NCI-H2227 (cell line): ENCODE measurements at regions not wholly inside any gene's neighbourhood (a gene's known extent, or its start where the extent isn't known, plus 50 kb on each side); places are given as distances from the start of the nearest gene placed in this dataset.

ENCODE experiments used
- DNase-seq: peaks from one replicate; lab custom pipeline; 2025; ENCODE audit not compliant: unreplicated experiment; lab: John Stamatoyannopoulos, UW

DNA sequence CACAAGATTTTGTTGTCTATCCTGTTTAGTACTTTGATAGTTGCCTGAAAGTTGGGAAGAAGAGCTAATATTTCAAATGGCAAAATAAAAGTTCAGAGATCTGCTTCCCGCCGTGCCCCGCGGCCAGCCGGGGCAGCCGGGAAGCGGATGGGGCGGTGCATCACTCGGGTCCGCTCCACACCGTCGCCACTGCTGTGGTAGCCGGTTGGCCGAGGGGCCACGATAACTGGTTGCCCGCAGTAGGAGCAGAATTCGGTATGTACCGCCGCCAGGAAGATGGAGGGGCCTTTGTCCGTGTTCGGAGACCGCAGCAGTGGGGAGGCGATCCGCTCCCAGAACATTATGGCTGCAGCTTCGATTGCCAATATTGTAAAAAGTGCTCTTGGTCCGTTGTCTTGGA, 427.2 kb upstream of the PDE3A start:
- no peak for DNase-seq

DNA sequence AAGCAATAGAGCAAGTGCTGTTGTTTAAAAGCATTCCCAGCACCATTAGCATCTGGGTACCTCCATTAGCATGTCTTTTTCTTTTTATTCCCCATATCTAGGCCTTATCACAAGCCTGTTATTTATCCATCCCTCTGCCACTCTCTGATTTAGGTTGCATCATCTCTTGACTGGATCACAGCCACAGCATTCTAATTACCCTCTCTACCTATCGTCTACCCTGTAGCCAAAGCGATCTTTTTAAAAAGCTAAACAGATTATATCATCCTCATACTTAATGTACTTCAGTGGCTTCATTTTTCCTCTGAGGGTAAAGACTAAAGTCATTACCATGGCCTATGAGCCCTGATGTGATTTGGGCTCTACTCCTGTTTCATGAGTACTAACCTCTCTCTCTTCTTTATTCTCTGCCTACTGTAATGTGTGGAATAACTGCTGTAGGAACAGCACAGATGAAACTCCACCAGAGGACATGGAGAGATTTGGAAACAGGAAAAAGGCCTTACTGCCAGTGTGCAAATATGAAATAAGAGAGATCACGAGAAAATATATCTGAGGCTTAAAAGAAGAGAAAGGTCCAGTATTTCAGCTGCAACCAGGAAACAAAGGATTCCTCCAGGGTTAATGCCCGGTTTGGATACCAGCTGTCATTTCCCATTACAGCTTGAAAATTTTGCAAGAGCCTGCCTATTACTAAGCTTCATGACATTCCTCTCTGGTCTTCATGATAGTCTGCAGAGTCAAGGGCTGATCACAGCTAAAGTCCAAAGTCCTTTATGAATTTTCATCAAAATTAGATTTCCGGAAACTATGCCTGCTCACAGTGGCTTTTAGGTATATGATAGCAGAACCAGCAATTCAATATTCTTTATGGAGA, 422.5 kb upstream of the PDE3A start:
- DNase-seq = no peak

DNA sequence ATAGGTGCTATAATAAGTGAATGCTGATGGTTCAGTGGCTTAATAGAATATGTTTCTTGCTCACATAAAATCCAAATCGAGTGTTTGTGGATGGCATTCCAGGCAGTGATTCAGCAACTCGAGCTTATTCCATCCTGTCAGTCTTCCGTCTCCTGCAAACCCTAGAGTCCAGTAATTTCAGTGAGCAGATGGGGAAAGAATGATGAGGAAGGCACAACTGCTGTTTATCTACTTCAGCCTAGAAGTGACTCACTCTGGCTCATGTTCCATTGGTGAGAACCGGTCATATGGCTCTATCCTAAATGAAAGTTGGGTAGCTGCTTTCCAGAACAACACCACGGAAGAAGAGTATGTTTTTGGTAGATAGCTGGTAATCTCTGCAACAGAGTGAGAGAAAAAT, 421.8 kb upstream of the PDE3A start:
- DNase-seq = no peak

DNA sequence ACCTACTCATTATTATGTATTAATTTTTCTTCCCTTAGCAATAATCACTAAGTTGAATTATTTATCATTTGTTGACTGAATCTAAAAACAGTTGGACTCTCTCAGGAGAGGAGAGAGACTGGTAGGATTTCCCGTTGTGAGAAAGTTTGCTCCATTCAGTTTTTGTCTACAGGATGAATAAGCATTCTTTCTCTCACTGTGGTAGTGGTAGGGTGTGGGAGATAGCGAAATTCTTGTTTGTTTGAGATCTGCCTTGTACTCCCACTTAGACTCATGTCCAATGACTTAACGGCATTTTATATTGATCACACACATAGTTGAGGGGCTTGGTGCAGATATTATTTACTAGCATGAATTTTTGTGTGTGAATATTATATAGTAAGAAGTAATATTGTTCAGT, 421.0 kb upstream of the PDE3A start:
- DNase-seq = no peak

DNA sequence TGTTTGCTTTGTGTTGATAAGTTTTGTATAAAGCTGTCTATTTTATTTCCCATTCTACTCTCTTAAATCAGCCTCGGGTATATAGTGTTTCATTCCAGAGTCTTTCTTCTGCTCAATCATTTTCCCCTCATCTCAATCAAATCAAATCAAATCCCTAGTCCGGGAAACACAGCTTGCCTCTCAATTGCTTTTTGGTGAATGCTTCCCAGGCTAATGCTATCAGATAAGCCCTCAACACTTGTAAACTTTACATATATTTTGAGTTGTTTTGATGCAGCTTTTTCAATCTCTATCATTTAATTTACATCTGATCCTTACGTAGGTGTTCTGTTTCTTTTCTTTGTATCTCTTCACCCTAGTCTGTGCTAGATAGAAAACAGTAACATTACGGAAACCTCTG, 416.7 kb upstream of the PDE3A start:
- DNase-seq = no peak

DNA sequence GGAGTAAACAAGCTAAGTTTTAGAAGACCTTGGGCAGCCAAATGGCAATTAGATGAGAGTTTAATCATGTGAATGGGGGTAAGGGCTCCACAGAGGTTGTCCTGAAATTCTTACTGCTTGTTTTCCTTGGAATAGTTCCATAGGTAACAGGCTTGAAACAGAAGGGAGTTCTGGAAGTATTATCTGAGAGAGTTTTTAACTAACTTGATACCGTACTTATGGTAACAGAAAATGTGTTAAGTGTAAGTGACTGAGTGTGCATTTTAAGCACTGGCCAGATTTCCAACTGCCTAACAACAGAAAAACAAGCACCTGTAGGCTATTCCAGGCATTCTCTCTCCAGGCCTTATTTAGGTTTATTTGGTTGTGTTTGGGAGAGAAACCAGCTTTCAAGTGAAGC, 414.6 kb upstream of the PDE3A start:
- DNase-seq = no peak

DNA sequence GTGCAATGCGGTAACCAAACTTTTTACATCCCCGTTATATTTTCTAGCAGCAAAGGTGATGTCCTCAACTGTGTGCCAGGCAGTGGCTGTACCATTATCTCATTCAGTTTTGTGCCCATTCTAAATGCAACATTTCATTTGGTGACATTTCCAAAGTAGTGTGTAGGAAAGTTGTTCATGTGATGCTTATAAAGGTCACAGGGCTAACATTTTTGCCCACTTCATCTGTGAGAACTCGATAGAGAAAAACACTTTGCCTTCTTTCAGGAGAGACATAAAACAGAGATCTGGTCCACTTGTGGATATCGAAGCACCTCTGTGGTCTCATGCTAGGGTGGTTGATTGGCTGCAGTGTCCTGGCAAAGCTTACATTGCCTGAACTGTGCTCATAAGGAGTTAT, 414.2 kb upstream of the PDE3A start:
- DNase-seq = no peak

DNA sequence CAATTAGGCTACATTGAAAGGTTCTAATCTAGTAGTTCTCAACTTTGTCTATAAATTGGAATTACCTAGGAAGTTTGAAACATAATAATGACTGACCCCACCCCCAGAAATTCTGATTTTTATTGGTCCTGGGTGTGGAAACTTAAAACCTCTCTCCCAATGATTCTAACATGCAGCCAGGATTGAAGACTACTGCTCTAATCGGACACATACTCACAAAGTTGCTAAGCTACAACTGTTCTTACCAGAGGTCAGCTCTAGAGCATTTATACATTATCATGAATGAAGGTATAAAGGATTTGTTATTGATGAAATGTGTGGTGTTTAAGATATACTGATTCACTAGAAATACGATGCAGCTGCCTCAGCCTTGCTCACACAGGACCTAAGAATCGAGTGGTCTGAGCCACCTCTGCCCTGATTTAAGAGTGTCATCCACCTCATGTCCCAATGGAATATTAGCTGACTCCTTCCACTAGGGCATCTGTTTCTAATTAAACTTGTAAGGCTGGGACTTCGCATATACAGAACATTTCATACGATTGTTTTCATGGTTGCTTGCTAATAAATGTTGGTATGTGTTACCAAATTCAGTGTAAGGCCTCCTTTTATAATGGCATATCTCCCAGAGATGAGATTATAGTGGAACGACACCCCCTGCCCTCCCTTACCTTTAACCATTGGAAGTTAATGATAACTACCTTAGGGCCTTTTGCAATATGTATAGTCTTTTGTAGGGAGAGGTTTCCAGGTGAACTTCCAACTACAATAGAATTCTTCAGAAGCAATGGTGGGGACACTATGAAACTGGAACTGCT, 410.8 kb upstream of the PDE3A start:
- no peak for DNase-seq

DNA sequence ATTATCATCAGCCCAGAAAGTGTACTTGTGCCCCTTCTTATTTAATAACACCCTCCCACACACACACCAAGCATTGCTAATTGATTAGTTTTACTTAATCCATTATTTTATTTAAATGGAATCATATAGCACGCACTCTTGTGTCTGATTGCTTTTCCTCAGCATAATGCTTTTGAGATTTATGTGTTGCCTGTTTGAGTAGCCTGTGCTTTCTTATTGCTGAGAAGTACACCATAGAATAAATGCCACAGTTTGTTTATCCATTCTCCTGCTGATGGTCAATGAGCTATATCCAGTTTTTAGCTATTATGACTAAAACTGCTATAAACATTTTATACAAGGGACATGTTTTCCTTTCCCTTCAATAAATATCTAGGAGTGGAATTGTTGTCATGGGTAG, 409.9 kb upstream of the PDE3A start:
- no peak for DNase-seq

DNA sequence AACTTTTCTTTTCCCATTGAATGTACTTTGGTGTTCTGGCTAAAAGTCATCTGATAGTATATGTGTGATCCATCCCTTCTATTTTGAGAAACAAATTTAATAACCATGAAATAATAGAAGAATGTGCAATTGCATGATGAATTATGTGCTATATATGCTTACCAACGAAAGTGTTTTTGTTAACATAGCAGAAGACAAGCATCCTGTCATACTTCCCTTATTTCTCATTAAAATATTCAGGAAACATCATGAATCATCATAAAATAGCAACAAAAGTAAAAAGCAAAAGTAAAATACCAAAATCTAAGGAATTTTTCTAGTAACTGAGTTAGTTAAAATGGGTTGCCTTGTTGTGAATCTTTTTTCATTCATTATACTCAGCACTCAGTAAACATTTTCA, 409.0 kb upstream of the PDE3A start:
- DNase-seq = no peak

DNA sequence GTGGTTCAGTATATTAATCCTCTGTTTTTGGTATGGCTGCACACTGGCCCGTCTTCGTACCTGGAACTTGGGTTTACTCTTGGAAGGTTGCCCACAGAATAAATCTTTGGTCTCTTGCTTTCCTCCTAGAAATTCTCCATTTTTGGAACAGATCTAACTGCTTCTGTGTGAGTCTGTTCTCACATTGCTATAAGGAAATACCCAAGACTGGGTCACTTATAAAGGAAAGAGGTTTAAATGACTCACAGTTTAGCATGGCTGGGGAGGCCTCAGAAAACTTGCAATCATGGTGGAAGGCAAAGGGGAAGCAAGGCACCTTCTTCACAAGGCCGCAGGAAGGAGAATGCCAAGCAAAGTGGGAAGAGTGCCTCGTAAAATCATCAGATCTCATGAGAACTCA, 407.8 kb upstream of the PDE3A start:
- no peak for DNase-seq

DNA sequence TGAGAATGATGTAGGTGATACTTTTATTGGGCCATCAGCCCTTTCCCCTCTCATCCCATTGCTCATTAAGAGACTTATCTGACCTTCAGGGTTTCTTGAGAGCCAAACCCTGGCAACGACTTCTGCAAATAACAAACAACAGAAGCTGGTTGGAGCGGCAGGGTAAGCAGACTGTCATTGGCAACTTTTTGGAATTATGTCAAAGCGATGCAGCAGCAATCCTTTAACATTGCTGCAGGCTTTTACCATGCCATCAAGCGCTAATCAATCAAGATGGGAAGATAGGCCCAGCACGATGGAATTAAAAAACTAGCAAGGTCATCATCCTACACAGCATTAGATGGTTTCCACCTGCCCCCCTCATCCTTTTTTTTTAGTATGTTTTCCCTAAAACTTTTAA, 406.1 kb upstream of the PDE3A start:
- DNase-seq = no peak

DNA sequence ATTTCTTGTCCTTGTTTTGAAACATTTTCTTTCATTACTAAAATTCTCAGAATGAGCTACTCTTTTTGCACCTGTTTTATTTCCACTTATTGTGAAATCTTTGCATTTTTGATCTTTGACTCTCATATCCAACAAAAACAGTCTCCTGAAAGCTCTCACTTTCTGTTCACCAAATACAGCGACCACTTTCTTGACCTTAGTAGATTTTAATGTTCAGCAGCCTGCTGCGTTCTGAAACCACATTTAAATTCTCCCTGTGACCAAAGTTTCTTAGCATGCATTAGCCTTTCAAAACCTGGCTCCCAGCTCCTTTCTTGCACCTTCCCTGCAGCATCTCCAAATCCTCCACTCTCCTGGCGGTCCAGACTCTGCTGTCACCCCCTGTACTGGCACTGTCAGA, 404.4 kb upstream of the PDE3A start:
- no peak for DNase-seq

DNA sequence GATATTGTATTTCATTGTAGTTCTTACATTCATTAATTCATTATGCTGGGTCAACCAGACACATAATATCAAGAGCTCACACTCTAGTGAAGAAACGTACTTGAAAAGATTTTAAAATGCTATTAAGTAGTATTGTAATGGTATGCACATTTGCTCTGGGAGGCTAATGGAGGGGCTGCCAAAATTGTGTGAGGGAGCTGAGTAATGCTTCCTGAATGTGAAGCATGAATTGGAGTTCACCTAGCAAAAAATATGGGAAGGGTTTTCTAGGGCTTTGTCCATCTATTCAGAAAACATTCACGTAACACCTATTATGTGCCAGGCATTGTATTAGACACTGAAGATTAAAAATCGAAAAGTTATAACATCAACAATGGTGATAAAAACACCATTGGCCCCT, 403.8 kb upstream of the PDE3A start:
- DNase-seq = no peak

DNA sequence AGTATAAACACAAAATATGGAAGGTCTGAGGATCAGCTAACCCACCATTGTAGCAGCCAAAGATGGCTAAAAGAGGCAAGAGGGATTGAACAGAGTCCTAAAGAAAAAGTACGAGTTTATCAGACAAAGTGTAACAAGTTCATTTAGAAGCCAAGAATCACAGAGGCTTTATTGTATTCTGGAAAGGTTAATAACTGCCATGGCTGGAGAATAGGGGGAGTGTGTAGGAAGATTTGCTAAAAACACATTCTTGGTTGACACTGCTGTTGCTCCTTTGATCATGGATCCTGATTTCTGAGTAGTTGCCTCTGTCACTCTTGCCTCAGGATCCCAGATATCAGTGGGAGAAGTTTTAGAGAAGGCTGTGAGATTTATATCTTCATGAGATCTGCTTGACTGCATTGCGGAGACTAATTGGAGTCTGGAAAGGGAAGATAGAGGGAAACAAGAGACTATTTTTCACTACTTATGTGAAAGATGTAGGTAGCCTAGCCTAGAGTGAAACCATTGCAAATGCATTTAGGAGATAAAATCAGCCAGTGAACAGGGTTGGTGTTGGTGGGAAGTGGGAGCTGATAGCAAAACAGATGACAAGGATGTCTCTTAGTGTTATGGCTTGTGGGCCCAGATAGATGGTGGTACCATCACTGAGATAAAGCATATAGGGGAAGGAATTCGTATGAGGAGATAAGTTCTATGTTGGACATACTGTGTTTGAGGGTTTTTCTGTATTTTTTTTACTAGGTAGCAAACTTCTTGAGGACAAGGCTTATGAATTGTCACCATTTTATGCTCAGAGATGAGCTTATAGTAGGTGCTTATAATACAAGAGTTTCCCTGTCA, 402.9 kb upstream of the PDE3A start:
- no peak for DNase-seq

DNA sequence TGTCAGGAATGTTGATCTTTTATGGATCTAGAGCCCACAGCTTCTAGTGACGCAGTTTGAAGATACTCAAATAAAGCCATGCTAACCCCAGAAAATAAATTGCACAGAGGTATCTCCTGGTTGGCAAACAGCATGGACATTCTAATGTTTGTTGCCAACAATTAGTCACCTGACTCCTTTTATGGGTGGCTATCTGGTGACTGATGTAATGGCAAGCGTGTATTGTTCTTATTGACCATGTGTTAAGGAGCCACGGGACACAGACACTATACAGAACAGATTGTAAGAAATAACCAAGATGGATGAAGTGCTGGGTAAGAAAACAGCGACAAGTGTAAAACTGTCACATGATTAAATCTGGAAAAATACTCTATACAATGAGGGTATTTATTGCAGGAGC, 401.3 kb upstream of the PDE3A start:
- no peak for DNase-seq

DNA sequence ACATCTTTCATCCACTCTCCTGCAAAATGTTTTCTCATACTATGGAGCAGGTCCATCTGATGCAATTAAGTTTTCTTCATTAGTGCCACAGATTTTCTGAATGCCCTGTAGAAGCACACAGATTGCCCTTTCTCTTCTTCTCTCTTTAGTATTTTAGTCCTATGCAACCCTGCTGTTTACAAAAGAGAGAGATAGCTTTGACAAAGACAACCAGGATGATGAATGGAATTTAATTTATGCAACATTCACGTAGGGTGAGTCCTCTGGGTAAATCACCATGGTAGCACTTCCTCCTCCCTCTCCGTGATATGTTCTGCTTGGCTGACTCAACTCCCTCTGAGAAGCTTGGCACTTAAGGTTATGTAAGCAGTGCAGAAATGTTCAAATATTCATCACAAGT, 400.9 kb upstream of the PDE3A start:
- no peak for DNase-seq

DNA sequence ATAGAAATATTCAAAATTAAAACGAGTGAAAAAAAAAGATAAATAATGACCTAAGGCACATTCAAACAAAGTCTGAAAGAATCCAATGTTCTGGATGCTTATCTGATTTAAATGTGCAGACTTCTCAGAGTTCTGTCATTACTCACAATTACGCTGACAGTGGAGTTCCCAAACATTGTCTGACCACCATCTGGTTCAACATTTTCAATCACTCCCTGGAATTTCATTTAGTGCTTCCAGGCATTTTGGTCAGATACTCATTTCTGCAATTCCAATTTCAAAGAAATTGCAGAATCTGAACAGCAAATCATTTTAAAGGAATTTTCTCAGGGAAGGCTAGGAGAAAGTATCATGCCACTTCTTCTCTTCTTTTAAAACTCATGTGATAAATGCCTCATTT, 398.2 kb upstream of the PDE3A start:
- no peak for DNase-seq

DNA sequence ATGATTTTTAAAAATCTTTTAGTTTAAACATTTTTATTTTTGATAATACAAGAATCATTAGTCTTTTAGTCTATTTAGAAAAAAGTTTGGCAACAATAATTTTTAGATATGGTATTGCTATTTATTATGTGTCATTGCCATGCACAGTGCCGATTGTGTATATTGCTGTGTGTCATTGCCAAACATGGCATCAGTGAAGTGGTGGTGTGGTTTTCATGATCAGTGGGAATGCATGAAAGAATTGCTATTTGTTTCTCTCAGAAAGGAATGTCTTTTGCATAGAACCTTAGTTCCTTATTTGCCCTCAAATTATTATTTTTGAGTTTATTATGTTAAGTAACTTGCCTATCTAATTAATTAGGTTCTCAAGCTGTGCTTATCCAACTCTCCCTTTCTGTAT, 397.5 kb upstream of the PDE3A start:
- no peak for DNase-seq

DNA sequence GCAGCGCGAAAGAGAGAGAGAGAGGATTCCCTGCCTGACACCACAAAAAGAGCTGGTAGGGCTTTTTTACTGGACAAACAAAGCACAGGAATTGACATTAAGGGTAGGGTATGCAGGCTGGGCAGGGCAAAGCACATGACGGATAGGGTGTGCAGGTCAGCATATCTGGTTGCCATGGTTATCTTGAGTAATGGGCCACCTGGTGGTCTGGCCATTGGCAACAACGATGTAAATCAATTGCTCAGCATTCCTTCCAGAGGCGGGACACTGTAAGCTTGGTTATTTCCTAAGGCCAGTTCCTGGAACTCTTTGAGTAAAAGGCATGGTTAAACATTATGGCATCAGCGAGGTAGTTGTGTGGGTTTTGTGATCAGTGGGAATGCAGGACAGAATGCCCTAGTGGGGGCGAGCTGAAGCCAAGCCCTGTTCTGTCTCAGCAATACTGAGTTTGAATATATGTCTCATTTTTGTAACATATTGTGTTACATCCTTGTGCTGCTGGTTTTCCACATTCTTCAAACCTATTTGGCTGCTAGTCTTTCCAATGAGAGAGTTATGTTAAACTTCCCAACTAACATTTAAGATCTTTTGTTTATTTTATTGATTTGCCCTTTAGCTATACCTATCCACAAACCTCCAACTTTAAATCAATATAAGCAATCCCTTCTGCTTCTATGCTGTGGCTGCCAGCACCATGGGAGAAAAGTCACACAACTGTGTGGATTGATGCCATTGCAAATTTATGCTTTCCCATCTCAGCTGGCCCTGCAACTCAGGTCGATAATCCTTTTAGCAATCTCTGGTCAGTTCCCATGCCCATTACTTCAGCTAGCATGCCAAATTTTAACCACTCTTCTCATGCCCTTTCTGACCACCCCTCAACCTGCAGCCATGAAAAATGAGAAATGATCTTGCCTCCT, 396.7 kb upstream of the PDE3A start:
- no peak for DNase-seq
